ENCODE measurements at regions not wholly inside any gene's neighbourhood (a gene's known extent, or its start where the extent isn't known, plus 50 kb on each side); places are given as distances from the start of the nearest gene placed in this dataset.

GRCh38 chr5:165086465-165086864 lies 1581.0 kb downstream of the MAT2B start:
- Histone ChIP-seq H3K4me3 (ENCODE audit: low read depth in 1 of 3, low read length in 3 of 3) (no peak overlapping the region), H3K9me3 (ENCODE audit: control insufficient read depth in 4 of 4, low read length in 3 of 4) (no peaks in the 10 kb centered on the region), H3K4me1 (ENCODE audit: control insufficient read depth in 4 of 4, insufficient read depth in 4 of 4, low read length in 3 of 4) (no peaks in the 10 kb centered on the region), H3K27me3 (ENCODE audit: control insufficient read depth in 4 of 4, insufficient read depth in 4 of 4, low read length in 3 of 4) (no peaks in the 10 kb centered on the region), H3K36me3 (ENCODE audit: control insufficient read depth in 4 of 4, insufficient read depth in 3 of 4, low read depth in 1 of 4, low read length in 3 of 4) (no peaks in the 10 kb centered on the region), H3K27ac (ENCODE audit: low read depth in 1 of 2, low read length in 2 of 2) (no peak overlapping the region), H3K9ac (ENCODE audit: low read depth in 1 of 2, low read length in 2 of 2) (no peak overlapping the region)
- TF ChIP-seq GABPA (IDR thresholded peaks at IDR 0.05 in 1 of 2, conservative IDR thresholded peaks at IDR 0.05 in 1 of 2) (no peak), SP1 (IDR thresholded peaks at IDR 0.05) (no peak)
- WGBS = 43% methylated on average over 2 of the region's 2 CpGs
- DNase-seq (ENCODE audit: low spot score) = no peak

GRCh38 chr5:165094782-165095181 lies 1589.4 kb downstream of the MAT2B start:
- Histone ChIP-seq H3K27ac (ENCODE audit: low read depth in 1 of 2, low read length in 2 of 2) (no peak overlapping the region), H3K4me3 (ENCODE audit: low read depth in 1 of 3, low read length in 3 of 3) (no peak overlapping the region), H3K27me3 (ENCODE audit: control insufficient read depth in 4 of 4, insufficient read depth in 4 of 4, low read length in 3 of 4) (peaks cover 0 to 3% (median 0%) of the 10 kb centered on the region in 4 donors), H3K9me3 (ENCODE audit: control insufficient read depth in 4 of 4, low read length in 3 of 4) (no peaks in the 10 kb centered on the region), H3K4me1 (ENCODE audit: control insufficient read depth in 4 of 4, insufficient read depth in 4 of 4, low read length in 3 of 4) (no peaks in the 10 kb centered on the region), H3K9ac (ENCODE audit: low read depth in 1 of 2, low read length in 2 of 2) (no peak overlapping the region), H3K36me3 (ENCODE audit: control insufficient read depth in 4 of 4, insufficient read depth in 3 of 4, low read depth in 1 of 4, low read length in 3 of 4) (no peaks in the 10 kb centered on the region)
- TF ChIP-seq RXRA (IDR thresholded peaks at IDR 0.05) (no peak), NR2F2 (IDR thresholded peaks at IDR 0.05) (no peak), HNF4G (IDR thresholded peaks at IDR 0.05) (no peak), RAD21 (IDR thresholded peaks at IDR 0.05) (no peak)
- WGBS = 94% methylated on average over 1 of the region's 1 CpG
- no peak for DNase-seq (ENCODE audit: low spot score)

GRCh38 chr5:165101709-165102108 lies 1596.3 kb downstream of the MAT2B start:
- no peaks in the 10 kb centered on the region for H3K4me1 ChIP-seq (ENCODE audit: control insufficient read depth in 4 of 4, insufficient read depth in 4 of 4, low read length in 3 of 4)
- no peak overlapping the region for H3K9ac ChIP-seq (ENCODE audit: low read depth in 1 of 2, low read length in 2 of 2)
- no peak for DNase-seq (ENCODE audit: low spot score)
- TF ChIP-seq RAD21 (IDR thresholded peaks at IDR 0.05) (no peak), EGR1 (IDR thresholded peaks at IDR 0.05; ENCODE audit: low read depth in 2 of 2) (no peak), MAX (IDR thresholded peaks at IDR 0.05) (no peak), CTCF (IDR thresholded peaks at IDR 0.05; ENCODE audit: low read depth, low read length, missing input control) (no peak), YY1 (IDR thresholded peaks at IDR 0.05) (no peak), ATF3 (IDR thresholded peaks at IDR 0.05) (no peak), HNF4G (IDR thresholded peaks at IDR 0.05) (no peak), NR2F2 (IDR thresholded peaks at IDR 0.05) (no peak), FOXA1 (IDR thresholded peaks at IDR 0.05) (no peak), REST (IDR thresholded peaks at IDR 0.05) (no peak), GABPA (IDR thresholded peaks at IDR 0.05 in 1 of 2, conservative IDR thresholded peaks at IDR 0.05 in 1 of 2) (no peak), HNF4A (conservative IDR thresholded peaks at IDR 0.05) (no peak), FOXA2 (IDR thresholded peaks at IDR 0.05) (no peak), JUND (IDR thresholded peaks at IDR 0.05) (no peak), ZBTB33 (IDR thresholded peaks at IDR 0.05) (no peak), SP1 (IDR thresholded peaks at IDR 0.05) (no peak), TAF1 (conservative IDR thresholded peaks at IDR 0.05) (no peak)
- H3K27ac ChIP-seq (ENCODE audit: low read depth in 1 of 2, low read length in 2 of 2) = no peak overlapping the region
- H3K4me3 ChIP-seq (ENCODE audit: low read depth in 1 of 3, low read length in 3 of 3) = no peak overlapping the region
- no peaks in the 10 kb centered on the region for H3K9me3 ChIP-seq (ENCODE audit: control insufficient read depth in 4 of 4, low read length in 3 of 4)
- no peaks in the 10 kb centered on the region for H3K27me3 ChIP-seq (ENCODE audit: control insufficient read depth in 4 of 4, insufficient read depth in 4 of 4, low read length in 3 of 4)
- no peaks in the 10 kb centered on the region for H3K36me3 ChIP-seq (ENCODE audit: control insufficient read depth in 4 of 4, insufficient read depth in 3 of 4, low read depth in 1 of 4, low read length in 3 of 4)
- 76% methylated on average over 3 of the region's 3 CpGs for WGBS

Data from liver (tissue), 8 donors.